COLO829 (cell line): ENCODE measurements at regions not wholly inside any gene's neighbourhood (a gene's known extent, or its start where the extent isn't known, plus 50 kb on each side); places are given as distances from the start of the nearest gene placed in this dataset.
"Not testable (repeated sequence)": the region's sequence is repeated elsewhere in the genome, so short reads cannot be mapped to it uniquely, and the experiment has no call there.

Experiments
- DNase-seq: peaks from one replicate; pipeline ENCODE4 v3.0.0; 2012; ENCODE audit warnings: low spot score

DNA sequence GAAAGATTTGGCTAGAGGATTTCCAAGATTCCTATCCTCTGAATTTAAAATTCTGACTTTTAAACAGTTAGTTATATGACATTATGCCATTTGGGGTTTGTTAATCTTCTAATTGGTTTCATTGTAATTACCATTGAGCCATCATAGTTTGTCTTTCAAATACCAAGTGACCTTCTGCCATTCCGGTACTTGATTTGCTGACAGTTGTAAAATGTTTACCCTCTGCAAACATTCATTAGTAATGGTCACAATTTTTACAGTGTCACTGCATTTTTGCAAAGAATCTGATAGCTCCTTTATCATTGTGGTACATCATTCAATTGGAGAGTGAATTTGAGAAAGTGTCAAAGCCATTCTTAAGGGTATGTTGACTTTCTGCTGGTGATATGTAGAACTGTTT is 645.0 kb upstream of the TBL1XR1 start:
- no peak for DNase-seq

DNA sequence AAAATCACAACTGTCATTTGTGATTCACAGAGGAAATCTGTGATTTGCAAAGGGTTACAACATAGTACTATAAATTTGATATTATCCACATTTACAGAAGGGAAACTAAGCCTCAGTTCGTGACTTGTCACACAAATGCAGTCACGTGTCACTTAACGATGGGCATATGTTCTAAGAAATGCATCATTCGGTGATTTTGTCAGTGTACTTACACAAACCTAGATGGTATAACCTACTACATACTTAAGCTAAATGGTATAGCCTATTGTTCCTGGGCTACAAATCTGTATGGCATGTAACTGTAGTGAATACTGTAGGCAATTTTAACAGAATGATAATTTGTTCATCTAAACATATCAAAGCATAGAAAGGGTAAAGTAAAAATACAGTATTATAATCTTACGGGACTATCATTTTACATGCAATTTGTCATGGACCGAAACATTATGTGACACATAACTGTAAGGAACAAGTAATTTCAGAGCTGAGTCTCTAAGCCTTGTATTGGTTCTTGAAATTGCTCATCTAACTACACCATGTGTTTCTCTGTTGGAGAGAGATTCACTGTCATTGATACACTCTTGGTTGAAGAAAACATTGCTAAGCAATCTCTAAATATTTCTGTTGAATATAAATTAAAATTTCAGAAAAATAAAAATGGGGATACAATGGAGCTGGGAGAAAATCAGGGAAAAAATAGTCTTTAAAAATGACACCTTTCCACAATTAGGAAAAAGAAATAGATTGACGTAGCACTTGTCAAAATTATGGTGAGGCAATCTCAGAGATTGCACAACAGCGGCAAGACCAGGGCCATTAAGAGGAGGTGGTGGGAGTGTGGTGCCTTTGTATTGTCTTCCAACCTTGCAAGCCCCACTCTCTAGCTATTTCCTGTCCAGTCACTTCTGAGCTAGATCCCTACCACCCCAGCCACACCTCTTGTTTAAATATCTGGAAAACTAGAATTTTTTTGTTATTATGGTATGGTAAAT is 645.8 kb upstream of the TBL1XR1 start:
- DNase-seq, result no peak

DNA sequence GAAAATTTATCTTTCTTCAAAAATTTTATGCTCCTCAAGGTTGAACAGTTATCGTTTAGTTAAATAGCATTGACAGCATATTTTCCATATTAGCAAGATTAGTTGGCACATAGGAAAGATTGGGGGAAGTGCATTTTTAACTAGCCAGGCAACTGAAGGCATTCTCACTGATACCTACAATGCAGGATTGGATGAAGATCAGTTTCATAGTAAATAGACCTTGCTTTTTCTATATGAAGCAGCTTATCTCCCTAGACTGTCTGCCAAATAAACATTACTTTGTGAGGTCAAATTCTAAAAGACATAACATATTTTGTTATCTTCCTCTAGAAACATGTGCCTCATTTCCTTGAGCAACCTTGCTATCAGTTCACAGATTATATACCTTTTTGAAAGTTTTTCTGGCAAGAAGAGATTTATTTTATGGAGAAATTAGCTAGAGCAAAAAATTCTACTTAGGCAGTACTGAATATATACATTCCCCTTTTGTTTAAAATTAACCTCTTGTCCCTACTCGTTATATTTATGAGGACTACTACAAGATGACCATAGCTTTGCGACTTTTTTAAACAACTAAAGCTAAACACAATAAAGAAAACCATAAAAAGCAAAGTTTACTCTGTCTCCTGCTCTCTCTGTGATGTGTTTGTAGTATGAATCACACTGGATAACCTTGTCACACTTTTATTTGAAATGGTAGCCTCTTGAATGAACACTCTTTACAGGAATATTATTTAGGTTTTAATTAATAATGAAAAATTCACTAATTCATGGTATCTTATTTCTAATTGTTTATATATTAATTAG is 654.9 kb upstream of the TBL1XR1 start:
- no peak for DNase-seq

DNA sequence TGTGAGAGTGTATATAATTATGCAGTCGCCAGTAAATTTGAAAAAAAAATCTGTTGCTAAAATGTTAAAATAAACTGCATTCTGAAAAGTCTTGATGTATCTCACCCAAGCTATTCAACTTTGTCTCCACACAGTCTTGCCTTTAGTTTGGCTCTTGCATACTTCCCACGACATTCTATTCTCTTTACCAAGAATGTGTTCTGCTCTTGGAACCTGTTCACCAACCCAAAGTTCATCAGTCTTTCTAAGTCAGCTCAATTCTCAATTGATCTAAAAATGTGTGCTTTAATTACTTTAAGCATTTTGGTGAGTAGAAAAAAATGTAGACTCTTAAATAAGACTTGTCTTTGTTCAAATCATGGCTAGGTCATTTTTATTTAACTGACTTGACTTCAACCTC is 657.7 kb upstream of the TBL1XR1 start:
- no peak for DNase-seq

DNA sequence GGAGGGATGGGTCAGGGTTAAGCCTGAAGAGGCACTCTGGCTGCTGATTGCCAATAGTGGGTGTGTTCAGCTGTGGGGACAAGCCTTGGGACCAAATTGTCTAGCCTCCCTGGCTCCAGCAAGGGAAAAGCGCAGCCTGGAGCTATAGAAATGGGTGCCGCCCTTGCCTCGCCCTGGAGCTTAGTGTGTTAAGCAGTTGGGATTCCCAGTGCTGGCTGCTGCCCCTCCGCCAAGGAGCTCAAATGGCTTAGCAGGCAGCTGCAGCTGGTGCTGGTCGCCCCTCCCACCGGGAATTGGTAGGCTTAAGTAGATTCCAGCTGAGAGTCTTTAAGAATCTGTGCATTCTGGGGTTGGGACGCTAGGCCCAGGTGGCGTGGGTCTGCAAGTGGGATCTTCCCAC is 662.9 kb upstream of the TBL1XR1 start:
- DNase-seq, result no peak

DNA sequence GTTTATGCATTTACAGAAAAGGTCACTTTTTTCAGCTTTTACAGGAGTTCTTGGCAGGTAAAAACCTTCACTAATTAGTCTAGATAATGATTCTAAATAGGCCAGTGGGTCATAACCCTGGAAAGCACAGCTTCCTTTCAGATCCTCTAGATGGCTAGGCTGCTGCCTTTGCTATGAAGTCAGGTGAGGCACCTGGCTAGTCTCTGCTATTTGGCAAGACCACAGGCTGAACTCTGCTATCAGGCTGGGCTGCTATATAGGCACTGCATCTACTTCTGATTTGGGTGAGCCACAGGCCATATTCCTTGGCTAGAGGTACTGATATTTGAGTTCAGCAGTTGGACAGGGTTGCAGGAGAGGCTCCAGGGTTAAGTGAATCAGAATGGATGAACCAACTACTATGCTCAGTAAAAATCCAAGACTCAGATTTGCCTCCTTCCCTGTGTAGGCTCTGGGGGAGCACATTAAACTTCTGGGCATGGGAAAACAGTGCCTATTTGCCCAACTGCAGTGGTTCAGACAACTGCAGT is 665.7 kb upstream of the TBL1XR1 start:
- DNase-seq, result no peak

DNA sequence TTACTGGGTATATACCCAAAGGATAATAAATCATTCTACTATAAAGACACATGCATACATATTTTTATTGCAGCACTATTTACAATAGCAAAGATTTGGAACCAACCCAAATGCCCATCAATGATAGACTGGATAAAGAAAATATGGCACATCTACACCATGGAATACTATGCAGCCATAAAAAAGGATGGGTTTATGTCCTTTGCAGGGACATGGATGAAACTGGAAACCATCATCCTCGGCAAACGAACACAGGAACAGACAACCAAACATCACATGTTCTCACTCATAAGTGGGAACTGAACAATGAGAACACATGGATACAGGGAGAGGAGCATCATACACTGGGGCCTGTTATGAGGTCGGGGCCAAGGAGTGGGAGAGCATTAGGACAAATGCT is 665.0 kb upstream of the KCNMB2 start:
- not testable (repeated sequence) for DNase-seq

DNA sequence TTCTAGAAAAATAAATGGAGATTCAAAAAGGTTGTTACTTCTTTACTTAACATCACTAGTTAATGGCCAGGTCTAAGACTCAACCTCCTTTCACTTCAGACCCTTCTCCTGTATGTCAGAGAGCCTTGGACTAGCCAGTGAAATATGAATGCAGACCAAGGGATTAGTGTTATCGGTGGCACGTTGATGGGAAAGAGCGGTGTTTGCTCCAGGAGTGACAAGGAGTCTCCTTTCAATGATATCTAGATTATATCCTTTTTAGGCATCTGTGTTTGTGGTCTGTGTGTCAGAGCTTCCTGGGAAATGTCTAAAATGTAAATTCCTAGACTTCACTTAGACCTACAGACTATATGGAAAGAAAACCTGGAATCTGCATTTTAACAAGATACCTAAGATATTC is 658.0 kb upstream of the KCNMB2 start:
- no peak for DNase-seq

DNA sequence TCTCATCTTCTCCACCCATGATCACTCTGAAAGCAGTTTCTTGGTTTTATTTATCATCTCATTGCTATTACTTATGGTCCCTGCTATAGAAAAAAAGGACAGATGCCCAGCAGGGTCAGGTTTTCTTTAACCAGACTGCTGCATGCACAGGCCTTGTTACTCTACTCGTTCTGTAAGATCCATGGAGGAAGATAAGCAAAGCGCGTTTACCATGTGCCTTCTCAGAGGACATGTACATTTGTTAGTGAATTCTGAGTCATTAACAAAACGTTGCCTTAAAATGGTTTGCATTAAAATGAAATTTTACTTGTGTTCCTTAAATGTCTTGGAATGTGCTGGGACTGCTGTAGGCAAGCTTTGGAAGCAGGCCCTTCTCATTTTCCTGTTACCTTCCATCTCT is 657.3 kb upstream of the KCNMB2 start:
- DNase-seq, result no peak

DNA sequence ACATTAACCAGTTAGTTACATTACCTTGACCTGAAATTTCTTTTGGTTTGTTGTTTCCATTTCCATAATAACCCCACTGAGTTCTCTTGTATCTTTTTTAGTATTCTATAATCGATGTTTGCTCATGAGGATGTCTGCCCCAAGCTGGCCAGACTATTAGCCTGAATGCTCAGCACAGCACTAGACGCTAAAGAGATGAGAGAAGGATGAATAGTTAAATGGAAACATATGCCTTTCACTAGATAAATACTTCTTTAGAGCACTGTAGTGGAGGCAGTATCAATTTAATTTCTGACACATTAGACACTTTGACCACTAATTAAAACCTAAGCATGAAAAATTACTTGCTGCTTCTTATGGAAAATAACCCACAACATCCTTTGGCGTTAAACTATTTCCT is 654.9 kb upstream of the KCNMB2 start:
- DNase-seq, result no peak

DNA sequence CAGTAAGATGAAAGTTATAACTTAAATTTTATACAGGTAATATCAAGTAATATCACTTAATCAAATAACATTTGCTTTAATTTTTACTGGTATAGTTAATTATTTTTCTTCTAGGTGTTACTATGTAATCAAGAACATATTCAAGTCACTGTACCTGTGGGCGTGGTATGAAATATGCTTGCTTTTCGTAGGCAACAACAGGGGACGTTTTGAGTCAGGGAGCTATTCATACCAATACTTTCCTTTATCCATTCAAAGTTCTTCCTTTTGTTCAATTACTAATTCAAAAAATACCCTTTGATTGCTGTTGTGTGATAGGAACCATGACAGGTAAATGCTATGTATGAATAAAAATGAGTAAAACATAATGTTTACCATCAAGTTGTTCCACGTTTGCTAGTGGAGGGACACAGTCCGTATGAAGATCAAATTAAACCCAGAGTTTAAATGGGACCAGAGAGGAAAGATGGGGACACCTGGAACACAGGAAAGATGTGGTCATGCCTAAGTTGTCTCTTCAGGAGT is 654.0 kb upstream of the KCNMB2 start:
- DNase-seq, result no peak

DNA sequence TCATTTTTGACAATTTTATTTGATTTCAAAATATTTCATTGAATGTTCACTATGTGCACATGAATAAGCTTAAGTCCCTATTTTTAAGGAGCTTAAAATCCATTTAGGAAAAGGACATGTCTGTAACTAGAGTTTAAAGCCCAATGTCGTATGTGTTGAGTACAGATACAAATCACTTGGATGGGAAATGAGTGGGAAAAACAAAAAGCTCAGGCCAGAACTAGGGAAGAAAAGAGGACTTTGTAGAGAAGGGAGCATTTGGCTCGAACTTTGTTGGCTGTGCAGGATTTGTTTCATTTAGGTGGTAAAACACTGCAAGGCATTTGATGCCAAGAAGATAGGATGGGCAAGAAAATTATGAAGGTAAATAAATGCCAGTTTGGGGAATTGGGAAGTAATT is 653.1 kb upstream of the KCNMB2 start:
- no peak for DNase-seq

DNA sequence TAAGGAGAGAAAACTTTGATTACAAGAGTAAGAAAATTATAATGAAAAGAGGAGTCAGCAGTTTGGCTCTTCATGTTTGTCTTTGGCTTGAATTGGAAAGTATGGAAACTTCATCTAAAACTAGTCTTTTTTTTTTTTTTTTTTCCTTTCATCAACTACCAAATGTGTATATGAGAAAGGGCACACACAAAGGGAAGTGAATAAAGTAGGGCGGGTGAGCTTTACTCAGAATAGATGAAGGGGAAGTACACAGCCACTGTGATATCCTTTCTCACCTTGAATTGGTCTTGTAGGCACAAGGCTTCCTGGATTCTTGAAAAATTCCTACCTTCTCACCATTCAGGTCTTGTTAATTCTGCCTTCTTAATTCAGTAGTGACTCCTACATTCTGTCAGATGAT is 652.3 kb upstream of the KCNMB2 start:
- DNase-seq, result no peak

DNA sequence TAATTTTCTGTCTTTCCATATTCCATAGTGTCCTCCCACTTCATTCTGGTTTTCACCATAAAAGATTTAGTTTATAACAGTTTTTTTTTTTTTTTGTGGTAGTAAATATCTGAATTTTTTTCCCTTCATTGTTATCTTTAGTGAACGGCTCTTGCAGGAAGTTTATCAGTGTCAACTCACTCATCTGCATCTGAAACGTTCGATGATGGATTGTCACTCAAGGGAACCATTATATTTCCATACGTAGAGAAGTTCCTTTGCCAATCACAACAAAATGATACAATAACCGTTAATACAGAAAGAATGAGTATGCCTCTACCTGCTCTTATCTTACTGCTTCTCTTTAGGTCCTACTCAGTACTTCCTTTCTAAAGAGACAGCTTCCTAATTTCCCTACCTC is 651.2 kb upstream of the KCNMB2 start:
- no peak for DNase-seq

DNA sequence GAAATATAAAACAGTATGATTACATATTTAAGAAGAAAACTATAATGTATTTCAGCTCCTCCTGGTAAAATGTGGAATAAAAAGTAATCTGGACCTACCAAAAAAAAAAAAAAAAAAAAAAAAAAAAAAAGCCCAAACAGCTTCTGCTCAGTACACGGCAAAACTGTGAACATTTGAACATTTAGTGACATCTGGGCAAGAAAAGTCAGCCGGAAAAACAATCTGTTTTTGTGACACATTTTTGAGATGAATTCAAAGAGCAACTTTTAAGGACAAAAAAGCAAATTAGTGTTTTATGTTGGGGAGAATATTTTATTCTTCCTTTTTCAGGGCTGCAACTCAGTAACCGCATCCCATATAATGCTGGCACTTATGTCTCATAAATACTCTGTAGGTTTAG is 649.7 kb upstream of the KCNMB2 start:
- no peak for DNase-seq

DNA sequence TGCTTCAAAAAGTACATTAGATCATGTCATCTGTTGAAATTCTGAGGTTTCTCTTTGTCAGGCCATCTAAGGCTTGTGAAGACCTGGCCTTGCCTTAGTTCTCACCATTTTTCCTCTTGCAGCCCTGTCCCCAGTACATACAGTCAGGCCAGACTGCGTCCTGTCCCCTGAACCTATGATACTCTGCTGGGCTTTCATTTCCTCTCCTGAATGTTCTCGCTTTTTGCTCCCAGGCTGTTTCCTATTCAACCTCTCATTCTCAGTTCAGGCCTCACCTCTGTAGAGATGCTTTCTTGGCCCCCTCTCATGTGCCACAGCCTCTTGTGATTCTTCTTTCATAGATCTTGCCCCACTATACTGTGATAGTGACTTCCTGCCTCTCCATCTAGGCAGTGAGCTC is 648.8 kb upstream of the KCNMB2 start:
- no peak for DNase-seq

DNA sequence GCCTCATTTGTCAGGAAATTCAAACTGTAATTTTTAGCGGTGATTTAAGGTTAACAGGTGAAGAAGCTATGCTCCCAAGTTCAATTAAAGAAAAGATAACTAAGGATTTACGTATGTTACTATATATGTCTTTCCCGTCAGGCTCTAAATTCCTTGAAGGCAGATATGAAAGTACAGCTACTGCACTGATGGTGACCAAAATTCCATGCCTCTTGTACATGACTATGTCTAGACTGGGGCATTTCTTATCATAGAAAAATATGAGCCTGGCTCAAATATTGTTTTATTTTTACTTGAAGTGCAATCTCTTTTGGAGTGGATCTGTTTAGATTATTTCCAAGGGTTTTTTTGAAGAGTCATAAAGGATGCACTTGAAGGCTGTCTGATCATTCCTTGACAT is 647.1 kb upstream of the KCNMB2 start:
- DNase-seq, result no peak

DNA sequence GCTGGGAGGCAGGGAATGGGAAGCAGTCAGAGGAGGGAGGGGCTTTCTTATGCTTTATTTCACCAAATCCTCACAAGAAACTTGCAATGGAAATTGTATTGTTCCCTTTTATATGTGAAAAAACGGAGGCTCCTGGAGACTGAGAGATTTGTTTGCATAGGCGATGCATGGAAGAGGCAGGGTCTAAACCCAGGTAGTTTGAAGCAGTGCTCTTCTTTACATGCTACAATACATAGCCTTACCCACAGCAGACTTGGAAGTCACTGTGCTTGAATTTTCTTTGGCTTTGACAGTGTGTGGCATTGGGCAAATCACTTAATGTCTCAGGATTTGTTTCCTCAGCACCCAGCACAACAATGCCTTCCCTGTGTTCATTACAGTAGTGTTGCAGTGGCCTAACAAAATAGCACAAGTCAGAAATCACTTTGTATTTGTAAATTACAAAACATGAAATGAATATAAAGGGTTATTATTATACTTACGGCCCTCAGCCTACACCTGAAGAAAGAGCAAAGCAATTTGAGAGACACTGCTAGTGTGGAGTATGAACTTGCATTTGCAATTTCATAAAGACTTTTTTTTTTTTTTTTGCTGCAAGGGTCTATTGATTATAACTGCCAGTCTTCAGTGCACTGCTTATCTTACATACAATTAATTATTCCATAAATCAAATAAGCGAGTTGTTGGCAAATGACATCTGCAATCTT is 646.4 kb upstream of the KCNMB2 start:
- no peak for DNase-seq

DNA sequence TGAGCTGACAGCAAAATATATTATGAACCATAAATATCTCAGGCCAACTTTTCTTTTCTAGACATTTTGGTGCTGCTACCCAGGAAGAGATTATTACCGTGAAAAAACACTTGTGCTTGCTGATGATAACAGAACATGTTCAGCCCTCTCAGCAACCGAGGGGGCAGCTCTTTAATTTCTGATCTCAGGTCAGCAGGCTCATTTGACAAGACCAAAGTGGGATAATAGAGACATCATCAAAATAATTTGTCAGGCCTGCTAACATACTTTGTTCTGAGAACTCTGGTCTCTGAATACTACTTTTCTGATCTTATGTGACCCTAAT is 645.9 kb upstream of the KCNMB2 start:
- no peak for DNase-seq

DNA sequence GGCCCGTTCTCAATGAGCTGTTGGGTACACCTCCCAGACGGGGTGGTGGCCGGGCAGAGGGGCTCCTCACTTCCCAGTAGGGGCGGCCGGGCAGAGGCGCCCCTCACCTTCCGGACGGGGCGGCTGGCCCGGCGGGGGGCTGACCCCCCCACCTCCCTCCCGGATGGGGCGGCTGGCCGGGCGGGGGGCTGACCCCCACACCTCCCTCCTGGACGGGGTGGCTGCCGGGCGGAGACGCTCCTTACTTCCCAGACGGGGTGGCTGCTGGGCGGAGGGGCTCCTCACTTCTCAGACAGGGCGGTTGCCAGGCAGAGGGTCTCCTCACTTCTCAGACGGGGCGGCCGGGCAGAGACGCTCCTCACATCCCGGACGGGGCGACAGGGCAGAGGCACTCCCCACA is 644.7 kb upstream of the KCNMB2 start:
- not testable (repeated sequence) for DNase-seq

DNA sequence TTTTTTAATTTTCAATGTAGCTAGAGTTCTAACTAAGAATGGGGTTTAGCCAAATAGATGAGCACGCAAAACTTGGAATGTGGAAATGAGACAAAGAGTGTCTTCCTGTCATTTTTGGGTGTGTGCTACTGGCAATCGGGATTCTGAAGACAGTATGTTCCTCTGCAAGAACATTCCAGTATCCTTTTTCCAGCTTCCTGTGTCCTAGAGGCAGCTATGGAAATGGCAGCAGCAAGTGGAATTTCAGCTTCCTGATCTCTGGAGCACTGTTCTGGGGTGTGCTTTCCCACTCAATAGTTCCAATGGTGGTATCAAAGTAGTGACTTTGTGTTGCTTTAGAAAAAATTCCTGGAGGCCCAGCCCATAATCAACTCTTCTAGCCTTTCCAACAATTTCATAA is 642.9 kb upstream of the KCNMB2 start:
- DNase-seq, result no peak

DNA sequence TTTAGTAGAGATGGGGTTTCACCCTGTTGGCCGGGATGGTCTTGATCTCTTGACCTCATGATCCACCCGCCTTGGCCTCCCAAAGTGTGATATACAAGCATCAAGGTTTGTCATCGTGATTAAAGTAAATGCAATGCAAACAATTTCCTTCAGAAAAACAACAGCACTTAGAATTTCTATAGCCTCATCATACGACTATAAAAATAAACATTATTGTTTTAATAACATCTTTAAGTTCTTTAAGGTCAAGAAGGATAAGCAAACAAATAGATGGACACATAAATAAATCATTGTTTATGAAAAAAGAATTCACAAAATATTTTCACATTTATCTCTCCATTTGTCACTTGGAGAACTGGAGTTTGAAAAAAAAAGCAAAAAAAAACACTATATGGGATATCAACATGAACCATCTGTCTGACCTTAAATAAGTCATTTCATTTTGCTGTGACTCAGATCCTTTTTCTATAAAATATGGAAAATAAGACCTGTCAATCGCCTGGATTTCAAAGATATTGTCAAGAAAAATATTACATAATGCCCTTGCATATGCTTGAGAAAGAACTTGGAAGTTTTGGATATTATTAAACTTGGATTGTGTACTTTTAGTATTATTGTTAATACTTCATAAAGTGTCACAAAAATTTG is 642.0 kb upstream of the KCNMB2 start:
- no peak for DNase-seq
